ENCODE measurements at regions not wholly inside any gene's neighbourhood (a gene's known extent, or its start where the extent isn't known, plus 50 kb on each side); places are given as distances from the start of the nearest gene placed in this dataset.

DNA sequence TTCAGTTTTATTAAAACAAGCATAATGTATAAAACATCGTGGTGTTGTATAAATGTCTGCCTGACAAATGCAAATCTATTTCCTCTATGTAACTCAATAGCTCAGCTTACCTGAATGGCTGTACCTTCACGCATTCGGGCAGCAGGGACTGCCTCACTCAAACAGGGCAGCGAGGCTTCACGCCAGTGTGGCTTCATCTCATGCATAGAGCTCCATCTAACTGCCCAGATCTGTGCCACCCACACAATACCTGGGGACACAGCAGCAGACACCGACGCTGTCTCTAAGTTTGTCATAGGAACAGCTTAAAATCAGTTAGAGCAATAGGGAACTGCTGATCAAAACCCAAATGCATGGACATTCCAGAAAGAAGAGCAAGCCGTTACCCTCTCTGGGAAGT, 182.8 kb upstream of the ANKRD30A start:
- TF ChIP-seq, protein P1, sequence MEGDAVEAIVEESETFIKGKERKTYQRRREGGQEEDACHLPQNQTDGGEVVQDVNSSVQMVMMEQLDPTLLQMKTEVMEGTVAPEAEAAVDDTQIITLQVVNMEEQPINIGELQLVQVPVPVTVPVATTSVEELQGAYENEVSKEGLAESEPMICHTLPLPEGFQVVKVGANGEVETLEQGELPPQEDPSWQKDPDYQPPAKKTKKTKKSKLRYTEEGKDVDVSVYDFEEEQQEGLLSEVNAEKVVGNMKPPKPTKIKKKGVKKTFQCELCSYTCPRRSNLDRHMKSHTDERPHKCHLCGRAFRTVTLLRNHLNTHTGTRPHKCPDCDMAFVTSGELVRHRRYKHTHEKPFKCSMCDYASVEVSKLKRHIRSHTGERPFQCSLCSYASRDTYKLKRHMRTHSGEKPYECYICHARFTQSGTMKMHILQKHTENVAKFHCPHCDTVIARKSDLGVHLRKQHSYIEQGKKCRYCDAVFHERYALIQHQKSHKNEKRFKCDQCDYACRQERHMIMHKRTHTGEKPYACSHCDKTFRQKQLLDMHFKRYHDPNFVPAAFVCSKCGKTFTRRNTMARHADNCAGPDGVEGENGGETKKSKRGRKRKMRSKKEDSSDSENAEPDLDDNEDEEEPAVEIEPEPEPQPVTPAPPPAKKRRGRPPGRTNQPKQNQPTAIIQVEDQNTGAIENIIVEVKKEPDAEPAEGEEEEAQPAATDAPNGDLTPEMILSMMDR (IDR thresholded peaks at IDR 0.05), result no peak
- TF ChIP-seq EZH2 (IDR thresholded peaks at IDR 0.05; ENCODE audit: borderline replicate concordance, insufficient read depth, low read depth, low read length, poor library complexity, severe bottlenecking), result no peak

Measured in B cell (primary cell).